K562 (cell line): ENCODE measurements at regions not wholly inside any gene's neighbourhood (a gene's known extent, or its start where the extent isn't known, plus 50 kb on each side); places are given as distances from the start of the nearest gene placed in this dataset.

Experiments used
- ATAC-seq: fragments of 200-7000 bp; cut with Tn5 transposase; 3 replicates; pipeline ENCODE4 v1.9.1; 2020; ENCODE audit warnings: moderate library complexity
- BruUV-seq: library from RNA; stranded (reverse); fragments of 400-500 nt; replicated peaks from 2 replicates; lab custom pipeline; 2021; lab: Mats Ljungman, UMichigan
- CTCF ChIA-PET: fragments of 300-600 bp; formaldehyde crosslinking; extraction: SDS; loops from one replicate; lab custom pipeline; 2021; ENCODE audit warnings: low intra/inter-chr PET ratio; lab: Yijun Ruan, JAX
- POLR2A ChIA-PET: fragments of 300-600, 350-650 bp; sonication (Branson Sonifier 250); formaldehyde crosslinking; extraction: SDS; loops from one replicate; lab custom pipeline; 2021; ENCODE audit warnings: antibody characterized with exemption, inconsistent platforms; lab: Yijun Ruan, JAX
- DNase-seq, 4 experiments: peaks; one replicate each; pipeline versions ENCODE4 v3.0.0 to v3.0.0-alpha.2; 2011 to 2018; ENCODE audit warnings: low spot score in 3 of 4, mixed read lengths in 3 of 4; ENCODE audit errors: extremely low read depth in 1 of 4
- FAIRE-seq: peaks from 2 replicates; lab custom pipeline; 2011; peaks lifted over from hg19 to GRCh38; lab: Jason Lieb, UNC
- H2AFZ ChIP-seq: 2 replicates; pipeline ENCODE4 v1.6.0; 2011; ENCODE audit warnings: low read depth, low read length, control low read depth, inconsistent platforms
- H3K27ac ChIP-seq: fragments of 200-600 bp; 3 replicates; pipeline ENCODE4 v1.8.0; 2011; ENCODE audit warnings: low read depth, mild to moderate bottlenecking, control low read depth, inconsistent platforms, low read length, moderate library complexity, mixed read lengths; ENCODE audit errors: extremely low read depth
- H3K27me3 ChIP-seq, 2 experiments: fragments of 300-600 bp in 1 of 2; 2 replicates in 1 of 2; 3 replicates in 1 of 2; pipeline versions ENCODE4 v1.6.0 to v1.8.0; 2011; ENCODE audit warnings: inconsistent platforms in 2 of 2, low read length in 2 of 2, mild to moderate bottlenecking in 1 of 2, mixed read lengths in 1 of 2, moderate library complexity in 1 of 2; ENCODE audit not compliant: control insufficient read depth in 2 of 2, insufficient read depth in 2 of 2
- H3K36me3 ChIP-seq: fragments of 300-600 bp; 3 replicates; pipeline ENCODE4 v1.8.0; 2011; ENCODE audit warnings: mild to moderate bottlenecking, low read length, inconsistent platforms; ENCODE audit not compliant: control insufficient read depth, insufficient read depth
- H3K4me1 ChIP-seq, 2 experiments: fragments of 200-600 bp in 1 of 2; replicated peaks in 1 of 2; 2 replicates in 1 of 2; 3 replicates in 1 of 2; pipeline versions ENCODE4 v1.5.1 to v1.8.0; 2011; ENCODE audit warnings: inconsistent platforms in 2 of 2, low read length in 2 of 2, mild to moderate bottlenecking in 1 of 2, mixed read lengths in 1 of 2, moderate library complexity in 1 of 2; ENCODE audit not compliant: control insufficient read depth in 2 of 2, insufficient read depth in 2 of 2
- H3K4me2 ChIP-seq: 2 replicates; pipeline ENCODE4 v1.6.1; 2011; ENCODE audit warnings: low read length, control low read depth, inconsistent platforms, mixed read lengths; ENCODE audit not compliant: insufficient read depth
- H3K4me3 ChIP-seq: fragments of 200-600 bp; sonication (generic), shearing (Covaris generic); 2 replicates; pipeline ENCODE4 v1.5.1; 2016; ENCODE audit warnings: control low read depth, inconsistent platforms
- H3K79me2 ChIP-seq: fragments of 200-600 bp; 3 replicates; pipeline ENCODE4 v1.8.0; 2011; ENCODE audit warnings: low read length, inconsistent platforms; ENCODE audit not compliant: control insufficient read depth, insufficient read depth
- H3K9ac ChIP-seq, 2 experiments: 2 replicates each; pipeline versions ENCODE4 v1.6.0 to v1.6.1; 2011; ENCODE audit warnings: low read depth in 2 of 2, low read length in 2 of 2, control low read depth in 1 of 2, inconsistent platforms in 1 of 2, mild to moderate bottlenecking in 1 of 2, mixed read lengths in 1 of 2; ENCODE audit not compliant: insufficient read depth in 1 of 2
- H3K9me1 ChIP-seq: one replicate; pipeline ENCODE4 v1.6.0; 2011; ENCODE audit warnings: inconsistent platforms, mild to moderate bottlenecking, low read length, moderate library complexity; ENCODE audit not compliant: control insufficient read depth, insufficient read depth
- H3K9me3 ChIP-seq: replicated peaks from 2 replicates; pipeline ENCODE4 v1.5.1; 2011; ENCODE audit warnings: low read depth, low read length, inconsistent platforms; ENCODE audit not compliant: control insufficient read depth, insufficient read depth
- H4K20me1 ChIP-seq: replicated peaks from 2 replicates; pipeline ENCODE4 v1.6.1; 2011; ENCODE audit warnings: low read length, inconsistent platforms, mixed read lengths; ENCODE audit not compliant: control insufficient read depth, insufficient read depth
- JUNB ChIP-seq: fragments of 450-650 bp; formaldehyde crosslinking; conservative IDR thresholded peaks from 2 replicates; pipeline ENCODE4 v1.4.0; 2020; ENCODE audit warnings: mild to moderate bottlenecking
- MCM5 ChIP-seq: fragments of 450-650 bp; IDR thresholded peaks from 2 replicates; pipeline ENCODE4 v1.6.1; 2016; ENCODE audit warnings: low read depth
- SP2 ChIP-seq: IDR thresholded peaks from 2 replicates; pipeline ENCODE4 v1.6.1; 2011; ENCODE audit warnings: mild to moderate bottlenecking, low read depth, low read length, moderate library complexity; ENCODE audit not compliant: poor library complexity, severe bottlenecking; ENCODE audit errors: extremely low read depth
- ZNF224 ChIP-seq: sonication (generic); formaldehyde crosslinking; IDR thresholded peaks from 2 replicates; pipeline ENCODE4 v1.8.0; 2022; ENCODE audit warnings: mild to moderate bottlenecking, missing genetic modification reagents
- ZNF785 ChIP-seq: fragments of 250-450 bp; sonication (Bioruptor Pico); IDR thresholded peaks from 2 replicates; pipeline ENCODE4 v1.4.0; 2020; ENCODE audit warnings: mild to moderate bottlenecking
- WGBS: fragments of 100-300 bp; shearing (Covaris generic); methylation state at CpG from one replicate; pipeline ENCODE4 v1.1.6; 2016; ENCODE audit warnings: low coverage, mixed read lengths; ENCODE audit not compliant: insufficient coverage; ENCODE audit errors: missing lambda C conversion rate; 5-methylcytosine and 5-hydroxymethylcytosine counted together
- in situ Hi-C: fragments of 300-500 bp; cut with MboI; formaldehyde crosslinking; loops from 4 replicates; pipeline ENCODE4 v1.15.0; 2018; ENCODE audit warnings: inconsistent platforms, mixed read lengths
- intact Hi-C: fragments of 100-400 bp; cut with micrococcal nuclease; formaldehyde crosslinking; loops from 2 replicates; pipeline ENCODE4 v1.14.2; 2022
- TF ChIP-seq, protein P1 (sequence below): fragments of 450-650 bp; conservative IDR thresholded peaks from 2 replicates; pipeline ENCODE4 v1.6.1; 2016; ENCODE audit warnings: missing genetic modification characterization, low read depth, mild to moderate bottlenecking, missing compliant biosample characterization, moderate library complexity

DNA sequence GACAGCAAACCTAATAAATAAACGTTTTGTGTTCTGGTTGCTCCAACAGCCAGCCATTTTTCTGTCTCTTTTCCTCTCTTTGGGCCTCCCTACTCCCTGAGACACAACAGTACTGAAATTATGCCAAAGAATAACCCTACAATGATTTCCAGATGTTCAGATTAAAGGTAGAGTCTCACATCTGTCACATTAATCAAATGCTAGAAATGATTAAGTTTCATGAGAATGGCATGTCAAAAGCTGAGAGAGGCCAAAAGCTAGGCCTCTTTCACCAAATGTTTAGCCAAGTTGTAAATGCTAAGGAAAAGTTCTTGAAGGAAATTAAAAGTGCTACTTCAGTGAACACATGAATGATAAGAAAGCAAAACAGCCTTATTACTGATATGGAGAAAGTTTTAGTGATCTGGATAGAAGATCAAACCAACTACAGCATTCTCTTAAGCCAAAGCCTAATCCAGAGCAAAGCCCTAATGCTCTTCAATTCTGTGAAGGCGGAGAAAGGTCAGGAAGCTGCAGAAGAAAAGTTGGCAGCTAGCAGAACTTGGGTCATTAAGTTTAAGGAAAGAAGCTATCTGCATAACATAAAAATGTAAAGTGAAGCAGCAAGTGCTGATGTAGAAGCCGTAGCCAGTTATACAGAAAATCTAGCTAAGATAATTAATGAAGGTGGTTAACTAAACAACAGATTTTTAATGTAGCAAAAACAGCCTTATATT lies 182.1 kb upstream of the NUDT6 start:
- in situ Hi-C loops, result no loop called here

DNA sequence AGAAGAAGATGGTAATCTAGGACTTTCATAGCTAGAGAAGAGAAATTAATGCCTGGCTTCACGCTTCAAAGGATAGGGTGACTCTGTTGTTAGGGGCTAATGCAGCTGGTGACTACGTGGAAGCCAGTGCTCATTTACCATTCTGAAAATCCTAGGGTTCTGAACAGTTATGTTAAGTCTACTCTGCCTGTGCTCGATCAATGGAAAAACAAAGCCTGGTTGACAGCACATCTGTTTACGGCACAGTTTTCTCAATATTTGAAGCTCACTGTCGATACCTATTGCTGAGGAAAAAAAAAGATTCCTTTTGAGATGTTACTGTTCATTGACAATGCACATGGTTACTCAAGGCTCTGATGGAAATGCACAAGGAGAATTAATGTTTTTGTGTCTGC lies 182.6 kb upstream of the NUDT6 start:
- Histone ChIP-seq H3K9ac (no peak overlapping the region), H3K79me2 (no peaks in the 10 kb centered on the region), H3K9me3 (no peaks in the 10 kb centered on the region), H3K27ac (no peak overlapping the region), H4K20me1 (no peaks in the 10 kb centered on the region), H3K9me1 (no peaks in the 10 kb centered on the region), H3K4me1 (peaks cover 0 to 5% of the 10 kb centered on the region in 2 experiments; a peak in 1 of 5 replicates), H3K4me3 (no peak overlapping the region), H3K4me2 (no peak overlapping the region), H2AFZ (no peak overlapping the region), H3K27me3 (no peaks in the 10 kb centered on the region), H3K36me3 (peaks cover 7% of the 10 kb centered on the region; the same call in 2 of the 3 replicates)
- DNase-seq (no peak), ATAC-seq (no peak), FAIRE-seq (no peak)
- ChIA-PET POLR2A (interaction anchor here (1.7 kb wide), 1 partner anchor 24 kb away, joined by 5 read pairs; no protein-coding TSS in a partner anchor), CTCF (no interaction called here)
- BruUV-seq, result no TSS peak
- TF ChIP-seq, protein P1, sequence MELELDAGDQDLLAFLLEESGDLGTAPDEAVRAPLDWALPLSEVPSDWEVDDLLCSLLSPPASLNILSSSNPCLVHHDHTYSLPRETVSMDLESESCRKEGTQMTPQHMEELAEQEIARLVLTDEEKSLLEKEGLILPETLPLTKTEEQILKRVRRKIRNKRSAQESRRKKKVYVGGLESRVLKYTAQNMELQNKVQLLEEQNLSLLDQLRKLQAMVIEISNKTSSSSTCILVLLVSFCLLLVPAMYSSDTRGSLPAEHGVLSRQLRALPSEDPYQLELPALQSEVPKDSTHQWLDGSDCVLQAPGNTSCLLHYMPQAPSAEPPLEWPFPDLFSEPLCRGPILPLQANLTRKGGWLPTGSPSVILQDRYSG (tag), result no peak
- intact Hi-C loops (loop anchor here (10.0 kb wide), 2 partner anchors 460 to 670 kb away; no protein-coding TSS in a partner anchor), in situ Hi-C loops (no loop called here)
- 94% methylated on average over 5 of the region's 5 CpGs for WGBS

More for the DNA sequence above, 182.1 kb upstream of the NUDT6 start:
- Histone ChIP-seq H3K9ac (no peak overlapping the region), H3K27me3 (no peaks in the 10 kb centered on the region), H3K4me1 (peaks cover 0 to 5% of the 10 kb centered on the region in 2 experiments; a peak in 1 of 5 replicates), H3K9me1 (no peaks in the 10 kb centered on the region), H4K20me1 (no peaks in the 10 kb centered on the region), H3K36me3 (peaks cover 7% of the 10 kb centered on the region; the same call in 2 of the 3 replicates), H3K79me2 (no peaks in the 10 kb centered on the region), H3K4me2 (no peak overlapping the region), H3K27ac (no peak overlapping the region), H2AFZ (no peak overlapping the region), H3K9me3 (no peaks in the 10 kb centered on the region), H3K4me3 (no peak overlapping the region)
- WGBS, result 83% methylated on average over 3 of the region's 3 CpGs
- ChIA-PET POLR2A (interaction anchor here (1.7 kb wide), 1 partner anchor 25 kb away, joined by 5 read pairs; no protein-coding TSS in a partner anchor), CTCF (no interaction called here)
- no peak for FAIRE-seq
- no peak for DNase-seq
- intact Hi-C loops, result loop anchor here (5.0 to 10.0 kb wide), 5 partner anchors 138 to 1218 kb away; no protein-coding TSS in a partner anchor
- ATAC-seq, result no peak
- no TSS peak for BruUV-seq
- TF ChIP-seq SP2, result no peak
- TF ChIP-seq ZNF785 (CRISPR knock-in tag), result no peak
- TF ChIP-seq ZNF224 (CRISPR knock-in tag), result no peak
- no peak for TF ChIP-seq MCM5
- TF ChIP-seq JUNB, result no peak
- TF ChIP-seq, all 486 proteins: peak for 0
